ENCODE measurements at regions not wholly inside any gene's neighbourhood (a gene's known extent, or its start where the extent isn't known, plus 50 kb on each side); places are given as distances from the start of the nearest gene placed in this dataset.

- H3K4me3 ChIP-seq (replicated peaks in 1 of 3; ENCODE audit: low read depth in 2 of 3, low read length in 3 of 3) = no peak overlapping the region
- H3K9ac ChIP-seq (ENCODE audit: insufficient read depth, low read length, poor library complexity, severe bottlenecking) = no peak overlapping the region
- TF ChIP-seq CTCF (IDR thresholded peaks at IDR 0.05) = no peak
- Mint-ChIP-seq H3K27ac (no peak overlapping the region), H3K4me3 (no peak overlapping the region), H3K9me3 (peaks cover 0 to 6% (median 0%) of the 10 kb centered on the region in 7 donors), H3K27me3 (ENCODE audit: low read depth in 3 of 3) (no peaks in the 10 kb centered on the region), H3K36me3 (no peaks in the 10 kb centered on the region), H3K4me1 (no peaks in the 10 kb centered on the region)
- no peaks in the 10 kb centered on the region for H3K27me3 ChIP-seq (ENCODE audit: control insufficient read depth in 2 of 2, insufficient read depth in 2 of 2, low read length in 2 of 2)
- no peak overlapping the region for H3K4me2 ChIP-seq (replicated peaks; ENCODE audit: extremely low read depth, low read length, poor library complexity, severe bottlenecking)
- DNase-seq = no peak
- H3K27ac ChIP-seq (ENCODE audit: low read depth in 1 of 2, low read length in 2 of 2) = no peak overlapping the region
- H3K4me1 ChIP-seq (ENCODE audit: control insufficient read depth in 1 of 2, insufficient read depth in 2 of 2, low read length in 2 of 2) = no peaks in the 10 kb centered on the region
- no peaks in the 10 kb centered on the region for H3K9me3 ChIP-seq (replicated peaks in 1 of 2; ENCODE audit: control insufficient read depth in 1 of 2, insufficient read depth in 1 of 2, low read length in 2 of 2)
- WGBS (ENCODE audit: insufficient coverage) = no CpG with 5 or more reads among the region's 2 CpGs
- no peaks in the 10 kb centered on the region for H3K36me3 ChIP-seq (replicated peaks in 1 of 2; ENCODE audit: control insufficient read depth in 1 of 2, insufficient read depth in 2 of 2, low read length in 2 of 2)
- H2AFZ ChIP-seq (ENCODE audit: insufficient read depth, low read depth, low read length, poor library complexity, severe bottlenecking) = no peak overlapping the region
- intact Hi-C loops (cut with micrococcal nuclease) = no loop called here
- no peaks in the 10 kb centered on the region for H3K79me2 ChIP-seq (ENCODE audit: insufficient read depth, low read length)
- no peaks in the 10 kb centered on the region for H4K20me1 ChIP-seq (ENCODE audit: insufficient read depth, low read length)
Observed at GRCh38 chr10:53682885-53683284, 910.3 kb upstream of the MBL2 start.

GRCh38 chr10:53682458-53682857, 909.9 kb upstream of the MBL2 start:
- H3K9ac ChIP-seq (ENCODE audit: insufficient read depth, low read length, poor library complexity, severe bottlenecking) = no peak overlapping the region
- H4K20me1 ChIP-seq (ENCODE audit: insufficient read depth, low read length) = no peaks in the 10 kb centered on the region
- H3K27me3 ChIP-seq (ENCODE audit: control insufficient read depth in 2 of 2, insufficient read depth in 2 of 2, low read length in 2 of 2) = no peaks in the 10 kb centered on the region
- H3K4me2 ChIP-seq (replicated peaks; ENCODE audit: extremely low read depth, low read length, poor library complexity, severe bottlenecking) = no peak overlapping the region
- Mint-ChIP-seq H3K27ac (no peak overlapping the region), H3K27me3 (ENCODE audit: low read depth in 3 of 3) (no peaks in the 10 kb centered on the region), H3K4me1 (no peaks in the 10 kb centered on the region), H3K4me3 (no peak overlapping the region), H3K9me3 (peaks cover 0 to 6% (median 0%) of the 10 kb centered on the region in 7 donors), H3K36me3 (no peaks in the 10 kb centered on the region)
- 100% methylated on average over 1 of the region's 7 CpGs for WGBS (ENCODE audit: insufficient coverage)
- H3K27ac ChIP-seq (ENCODE audit: low read depth in 1 of 2, low read length in 2 of 2) = no peak overlapping the region
- no peak overlapping the region for H2AFZ ChIP-seq (ENCODE audit: insufficient read depth, low read depth, low read length, poor library complexity, severe bottlenecking)
- no peaks in the 10 kb centered on the region for H3K36me3 ChIP-seq (replicated peaks in 1 of 2; ENCODE audit: control insufficient read depth in 1 of 2, insufficient read depth in 2 of 2, low read length in 2 of 2)
- H3K9me3 ChIP-seq (replicated peaks in 1 of 2; ENCODE audit: control insufficient read depth in 1 of 2, insufficient read depth in 1 of 2, low read length in 2 of 2) = no peaks in the 10 kb centered on the region
- no peaks in the 10 kb centered on the region for H3K4me1 ChIP-seq (ENCODE audit: control insufficient read depth in 1 of 2, insufficient read depth in 2 of 2, low read length in 2 of 2)
- no peaks in the 10 kb centered on the region for H3K79me2 ChIP-seq (ENCODE audit: insufficient read depth, low read length)
- no peak for DNase-seq
- TF ChIP-seq CTCF (IDR thresholded peaks at IDR 0.05) = no peak
- H3K4me3 ChIP-seq (replicated peaks in 1 of 3; ENCODE audit: low read depth in 2 of 3, low read length in 3 of 3) = no peak overlapping the region
- intact Hi-C loops (cut with micrococcal nuclease) = no loop called here
